Lung (tissue), 11 donors: ENCODE measurements at regions not wholly inside any gene's neighbourhood (a gene's known extent, or its start where the extent isn't known, plus 50 kb on each side); places are given as distances from the start of the nearest gene placed in this dataset.

ENCODE experiments used
- ATAC-seq: fragments of 200-7000 bp; cut with Tn5 transposase; one replicate; pipeline ENCODE4 v1.9.1; 2020; ENCODE audit warnings: moderate number of reproducible peaks; ENCODE audit not compliant: insufficient read depth, low FRiP score
- DNase-seq, 3 donors: peaks; one replicate each; pipeline ENCODE4 v3.0.0-alpha.2; 2013 to 2017
- H3K27ac ChIP-seq, 2 donors: one replicate each; pipeline ENCODE4 v1.5.1; 2013; ENCODE audit warnings: mild to moderate bottlenecking in 2 of 2, moderate library complexity in 2 of 2, control low read depth in 1 of 2, inconsistent platforms in 1 of 2, low read depth in 1 of 2, low read length in 1 of 2
- H3K27me3 ChIP-seq, 3 donors: one replicate each; pipeline ENCODE4 v1.5.1; 2013; ENCODE audit warnings: low read length in 2 of 3; ENCODE audit not compliant: control insufficient read depth in 3 of 3, insufficient read depth in 3 of 3
- H3K36me3 ChIP-seq, 4 donors: one replicate each; pipeline ENCODE4 v1.5.1; 2013; ENCODE audit warnings: low read length in 4 of 4, mild to moderate bottlenecking in 1 of 4, moderate library complexity in 1 of 4; ENCODE audit not compliant: control insufficient read depth in 4 of 4, insufficient read depth in 4 of 4
- H3K4me1 ChIP-seq, 5 donors: one replicate each; pipeline ENCODE4 v1.5.1; 2013; ENCODE audit warnings: low read length in 5 of 5, mild to moderate bottlenecking in 2 of 5, moderate library complexity in 1 of 5; ENCODE audit not compliant: control insufficient read depth in 5 of 5, insufficient read depth in 5 of 5
- H3K4me3 ChIP-seq: one replicate; pipeline ENCODE4 v1.5.1; 2013; ENCODE audit warnings: mild to moderate bottlenecking, control low read depth, moderate library complexity
- H3K9ac ChIP-seq, 2 donors: one replicate each; pipeline ENCODE4 v1.5.1; 2013; ENCODE audit warnings: low read length in 2 of 2, control low read depth in 1 of 2; ENCODE audit not compliant: insufficient read depth in 1 of 2
- H3K9me3 ChIP-seq, 4 donors: one replicate each; pipeline ENCODE4 v1.5.1; 2013; ENCODE audit warnings: low read length in 3 of 4, mild to moderate bottlenecking in 1 of 4, moderate library complexity in 1 of 4; ENCODE audit not compliant: control insufficient read depth in 4 of 4, insufficient read depth in 3 of 4
- whole genome bisulfite sequencing, 2 donors: extraction: QIAGEN DNeasy Blood & Tissue Kit; methylation state at CpG; one replicate each; pipeline ENCODE4 v1.1.7; 2013; 5-methylcytosine and 5-hydroxymethylcytosine counted together
- TF ChIP-seq, protein P1 (sequence below): IDR thresholded peaks from 2 replicates; pipeline ENCODE4 v1.5.1; 2012; ENCODE audit warnings: mild to moderate bottlenecking; ENCODE audit errors: control extremely low read depth, extremely low read depth
- donor health status: control.
- donor health status: control.
- donor health status: Bipolar disorder and iron deficiency.
- donor health status: healthy.
- donor health status: DM: yes; HTN: yes; CAD: no.

DNA sequence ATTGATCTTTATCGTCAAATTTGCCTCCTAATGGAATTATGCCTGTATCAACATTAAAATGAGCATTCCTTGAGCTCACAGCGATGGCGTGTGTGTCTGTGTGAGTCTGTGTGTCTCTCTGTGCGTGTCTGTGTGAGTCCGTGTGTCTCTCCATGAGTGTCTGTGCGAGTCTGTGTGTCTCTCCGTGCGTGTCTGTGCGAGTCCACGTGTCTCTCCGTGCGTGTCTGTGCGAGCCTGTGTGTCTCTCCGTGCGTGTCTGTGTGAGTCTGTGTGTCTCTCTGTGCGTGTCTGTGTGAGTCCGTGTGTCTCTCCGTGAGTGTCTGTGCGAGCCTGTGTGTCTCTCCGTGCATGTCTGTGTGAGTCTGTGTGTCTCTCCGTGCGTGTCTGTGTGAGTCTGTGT, 326.5 kb upstream of the B3GAT1 start:
- H3K36me3 ChIP-seq, result no peaks in the 10 kb centered on the region
- peaks cover 0 to 4% (median 2%) of the 10 kb centered on the region in 3 donors for H3K27me3 ChIP-seq
- no peak overlapping the region for H3K9ac ChIP-seq
- ATAC-seq, result no peak
- WGBS, 2 donors, result 90 to 95% methylated on average over 22 of the region's 22 CpGs
- H3K9me3 ChIP-seq, result no peaks in the 10 kb centered on the region
- no peak for DNase-seq
- H3K27ac ChIP-seq, result no peak overlapping the region
- no peak overlapping the region for H3K4me3 ChIP-seq
- peaks cover 0 to 9% (median 0%) of the 10 kb centered on the region in 5 donors for H3K4me1 ChIP-seq
- TF ChIP-seq, protein P1, sequence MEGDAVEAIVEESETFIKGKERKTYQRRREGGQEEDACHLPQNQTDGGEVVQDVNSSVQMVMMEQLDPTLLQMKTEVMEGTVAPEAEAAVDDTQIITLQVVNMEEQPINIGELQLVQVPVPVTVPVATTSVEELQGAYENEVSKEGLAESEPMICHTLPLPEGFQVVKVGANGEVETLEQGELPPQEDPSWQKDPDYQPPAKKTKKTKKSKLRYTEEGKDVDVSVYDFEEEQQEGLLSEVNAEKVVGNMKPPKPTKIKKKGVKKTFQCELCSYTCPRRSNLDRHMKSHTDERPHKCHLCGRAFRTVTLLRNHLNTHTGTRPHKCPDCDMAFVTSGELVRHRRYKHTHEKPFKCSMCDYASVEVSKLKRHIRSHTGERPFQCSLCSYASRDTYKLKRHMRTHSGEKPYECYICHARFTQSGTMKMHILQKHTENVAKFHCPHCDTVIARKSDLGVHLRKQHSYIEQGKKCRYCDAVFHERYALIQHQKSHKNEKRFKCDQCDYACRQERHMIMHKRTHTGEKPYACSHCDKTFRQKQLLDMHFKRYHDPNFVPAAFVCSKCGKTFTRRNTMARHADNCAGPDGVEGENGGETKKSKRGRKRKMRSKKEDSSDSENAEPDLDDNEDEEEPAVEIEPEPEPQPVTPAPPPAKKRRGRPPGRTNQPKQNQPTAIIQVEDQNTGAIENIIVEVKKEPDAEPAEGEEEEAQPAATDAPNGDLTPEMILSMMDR, result no peak

DNA sequence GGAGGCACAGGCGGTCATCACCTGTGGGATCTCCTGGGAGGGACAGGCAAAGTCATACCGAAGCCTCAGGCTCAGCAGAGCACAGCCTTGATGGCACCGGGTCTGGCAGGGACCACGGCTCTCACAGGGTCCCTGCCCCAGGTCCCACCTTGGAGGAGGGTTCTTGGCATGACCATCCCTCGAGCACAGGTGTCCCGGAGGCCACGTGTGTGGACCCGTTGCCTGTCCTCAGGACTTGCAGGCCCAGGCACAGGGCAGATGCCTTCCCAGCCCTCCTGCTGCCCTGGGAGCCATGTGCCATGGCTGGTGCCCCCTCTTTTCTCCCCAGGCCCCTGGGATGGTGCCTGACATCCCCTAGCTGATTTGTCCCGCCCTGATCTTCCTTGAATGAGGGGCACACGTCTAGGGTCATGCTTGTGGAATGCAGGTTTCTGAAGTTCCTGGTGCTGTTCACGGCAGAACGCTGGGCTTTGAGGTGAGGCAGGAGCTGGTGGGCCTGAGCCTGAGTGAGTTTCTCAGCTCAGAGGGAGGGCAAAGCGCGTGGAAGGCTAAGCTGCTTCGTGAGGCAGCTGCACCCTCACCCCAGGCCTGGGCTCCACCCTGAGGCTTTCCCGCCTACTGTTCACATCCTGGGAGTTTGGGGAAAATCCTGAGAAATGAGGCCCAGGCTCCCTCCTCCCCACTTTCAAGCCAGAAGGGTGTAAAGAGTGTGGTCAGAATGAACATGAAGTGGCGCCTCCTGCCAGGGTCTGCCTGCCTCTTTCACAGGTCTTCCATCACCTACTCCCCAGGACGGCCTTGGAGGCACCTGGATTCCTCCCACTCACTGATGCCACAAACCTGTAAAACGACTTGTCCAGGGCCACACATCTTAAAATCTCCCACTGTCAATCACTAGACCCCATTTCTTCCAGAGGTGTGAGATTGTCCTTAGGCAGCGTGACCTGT, 325.8 kb upstream of the B3GAT1 start:
- DNase-seq (no peak), ATAC-seq (no peak)
- WGBS, 2 donors, result 74 to 79% methylated on average over 20 of the region's 20 CpGs
- no peaks in the 10 kb centered on the region for H3K36me3 ChIP-seq
- H3K27me3 ChIP-seq, result peaks cover 0 to 4% (median 2%) of the 10 kb centered on the region in 3 donors
- H3K4me1 ChIP-seq, result peaks cover 0 to 6% (median 0%) of the 10 kb centered on the region in 5 donors
- H3K9me3 ChIP-seq, result no peaks in the 10 kb centered on the region
- TF ChIP-seq, protein P1, result no peak
- no peak overlapping the region for H3K27ac ChIP-seq
- H3K9ac ChIP-seq, result no peak overlapping the region
- H3K4me3 ChIP-seq, result no peak overlapping the region

DNA sequence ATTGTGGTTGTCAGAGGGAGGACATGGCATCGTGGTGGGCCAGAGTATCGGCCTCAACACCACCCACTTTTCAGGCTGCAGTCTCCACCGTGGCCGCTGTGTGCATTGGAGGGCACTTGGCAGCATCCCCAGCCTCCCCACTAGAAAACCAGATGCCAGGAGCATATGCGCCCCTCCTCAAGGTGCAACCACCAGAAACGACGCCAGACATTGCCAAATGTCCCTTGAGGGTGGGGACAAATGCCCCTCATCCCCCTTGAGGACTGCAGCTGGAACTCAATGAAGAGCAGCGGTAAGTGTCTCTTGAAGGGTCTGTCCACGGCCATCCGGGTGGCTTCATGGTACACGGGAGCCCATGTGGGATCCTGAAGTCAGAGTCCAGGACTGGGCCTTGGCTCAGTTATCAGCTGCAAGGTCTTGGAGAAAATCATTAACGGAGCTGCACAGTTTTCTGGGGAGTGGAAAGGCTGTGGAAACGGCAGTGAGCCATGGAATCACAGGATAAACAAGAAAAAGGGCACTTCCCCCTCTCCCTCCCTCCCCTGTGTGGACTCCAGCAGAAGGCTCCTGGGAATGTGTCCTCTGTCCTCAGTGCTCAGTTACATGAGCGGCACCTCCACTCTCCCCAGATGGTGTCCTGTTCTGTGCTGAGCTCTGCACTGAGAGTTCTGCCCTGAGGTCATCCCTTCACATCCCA, 324.4 kb upstream of the B3GAT1 start:
- H3K4me1 ChIP-seq, result peaks cover 0 to 6% (median 0%) of the 10 kb centered on the region in 5 donors
- no peaks in the 10 kb centered on the region for H3K9me3 ChIP-seq
- ATAC-seq (no peak), DNase-seq (no peak)
- H3K9ac ChIP-seq, result no peak overlapping the region
- H3K4me3 ChIP-seq, result no peak overlapping the region
- TF ChIP-seq, protein P1, result no peak
- 70 to 73% methylated on average over 14 of the region's 14 CpGs for WGBS, 2 donors
- H3K36me3 ChIP-seq, result no peaks in the 10 kb centered on the region
- H3K27me3 ChIP-seq, result peaks cover 0 to 4% (median 2%) of the 10 kb centered on the region in 3 donors
- no peak overlapping the region for H3K27ac ChIP-seq
